ENCODE measurements at regions not wholly inside any gene's neighbourhood (a gene's known extent, or its start where the extent isn't known, plus 50 kb on each side); places are given as distances from the start of the nearest gene placed in this dataset.

DNA sequence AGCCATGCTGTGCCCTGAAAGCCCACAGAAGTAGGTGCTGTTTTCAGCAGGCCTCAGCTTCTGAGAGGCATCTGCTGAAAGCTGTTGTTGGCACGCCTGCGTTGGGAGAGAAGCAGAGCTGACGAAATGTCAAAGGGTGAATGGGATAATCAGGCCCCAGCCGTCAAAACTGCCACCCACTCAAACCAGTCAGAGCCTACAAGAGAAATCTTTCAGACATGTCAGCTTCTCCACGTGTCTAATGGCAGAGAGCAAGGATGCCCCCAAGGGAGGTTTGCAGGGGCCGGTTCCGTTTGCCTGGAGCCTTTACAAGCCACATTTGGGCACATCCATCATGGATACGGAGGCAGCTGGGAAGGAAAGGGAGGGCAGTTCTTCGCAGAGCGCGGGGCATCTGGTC, 568.2 kb upstream of the EEF2KMT start:
- TF ChIP-seq, protein P1, sequence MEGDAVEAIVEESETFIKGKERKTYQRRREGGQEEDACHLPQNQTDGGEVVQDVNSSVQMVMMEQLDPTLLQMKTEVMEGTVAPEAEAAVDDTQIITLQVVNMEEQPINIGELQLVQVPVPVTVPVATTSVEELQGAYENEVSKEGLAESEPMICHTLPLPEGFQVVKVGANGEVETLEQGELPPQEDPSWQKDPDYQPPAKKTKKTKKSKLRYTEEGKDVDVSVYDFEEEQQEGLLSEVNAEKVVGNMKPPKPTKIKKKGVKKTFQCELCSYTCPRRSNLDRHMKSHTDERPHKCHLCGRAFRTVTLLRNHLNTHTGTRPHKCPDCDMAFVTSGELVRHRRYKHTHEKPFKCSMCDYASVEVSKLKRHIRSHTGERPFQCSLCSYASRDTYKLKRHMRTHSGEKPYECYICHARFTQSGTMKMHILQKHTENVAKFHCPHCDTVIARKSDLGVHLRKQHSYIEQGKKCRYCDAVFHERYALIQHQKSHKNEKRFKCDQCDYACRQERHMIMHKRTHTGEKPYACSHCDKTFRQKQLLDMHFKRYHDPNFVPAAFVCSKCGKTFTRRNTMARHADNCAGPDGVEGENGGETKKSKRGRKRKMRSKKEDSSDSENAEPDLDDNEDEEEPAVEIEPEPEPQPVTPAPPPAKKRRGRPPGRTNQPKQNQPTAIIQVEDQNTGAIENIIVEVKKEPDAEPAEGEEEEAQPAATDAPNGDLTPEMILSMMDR (IDR thresholded peaks at IDR 0.05): no peak
- TF ChIP-seq POLR2A (IDR thresholded peaks at IDR 0.05) (no peak), POLR2AphosphoS5 (IDR thresholded peaks at IDR 0.05) (no peak), EP300 (IDR thresholded peaks at IDR 0.05; ENCODE audit: low read depth) (no peak)

Data from transverse colon (tissue), 4 donors.